ENCODE measurements at regions not wholly inside any gene's neighbourhood (a gene's known extent, or its start where the extent isn't known, plus 50 kb on each side); places are given as distances from the start of the nearest gene placed in this dataset.
"Not testable (repeated sequence)": the region's sequence is repeated elsewhere in the genome, so short reads cannot be mapped to it uniquely, and the experiment has no call there.

DNA sequence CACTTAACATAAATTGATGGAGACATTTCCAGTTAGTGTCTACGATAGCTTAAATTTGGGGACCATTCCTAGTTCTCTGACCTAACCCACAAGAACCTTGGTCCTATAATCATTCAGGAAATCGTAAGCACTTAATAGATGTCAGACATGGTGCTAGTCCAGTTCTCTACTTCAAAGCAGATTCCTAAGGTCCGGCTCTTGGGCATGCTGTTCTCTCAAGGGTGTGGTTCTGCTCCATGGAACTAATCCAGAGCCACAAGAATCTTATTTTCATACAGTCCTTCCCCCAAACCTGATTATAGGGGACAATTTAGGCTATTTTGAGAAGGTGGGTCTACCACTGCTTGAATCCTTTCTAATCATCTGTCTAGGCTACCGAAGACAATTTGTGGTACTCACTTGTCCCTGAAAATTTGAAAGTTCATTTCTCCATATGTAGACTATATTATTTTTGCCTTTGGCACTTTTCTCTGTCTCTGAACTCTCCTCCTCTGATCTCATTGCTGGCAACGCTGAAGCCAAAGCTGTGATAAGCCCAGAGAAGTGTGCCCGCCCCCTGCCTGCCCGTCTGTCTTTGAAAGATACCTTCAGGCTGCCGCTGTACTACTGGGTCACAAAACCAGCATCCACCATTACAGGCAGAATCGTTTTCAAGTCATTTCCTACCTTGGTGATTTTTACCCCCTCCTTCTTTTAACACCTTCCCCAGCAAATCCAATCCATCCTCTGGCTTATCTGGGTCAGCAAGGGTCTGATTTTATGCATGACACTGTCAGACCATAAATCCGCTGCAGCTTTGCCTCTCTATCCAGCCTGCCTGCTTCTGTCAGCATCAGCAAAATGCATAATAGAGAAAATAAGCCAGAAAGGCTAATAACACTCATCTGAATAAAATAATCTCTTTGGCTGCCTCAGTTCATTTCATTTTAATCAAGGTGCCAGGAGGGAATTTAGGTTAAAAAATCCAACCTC lies 132.8 kb downstream of the SRGAP2 start:
- TF ChIP-seq, protein P1, sequence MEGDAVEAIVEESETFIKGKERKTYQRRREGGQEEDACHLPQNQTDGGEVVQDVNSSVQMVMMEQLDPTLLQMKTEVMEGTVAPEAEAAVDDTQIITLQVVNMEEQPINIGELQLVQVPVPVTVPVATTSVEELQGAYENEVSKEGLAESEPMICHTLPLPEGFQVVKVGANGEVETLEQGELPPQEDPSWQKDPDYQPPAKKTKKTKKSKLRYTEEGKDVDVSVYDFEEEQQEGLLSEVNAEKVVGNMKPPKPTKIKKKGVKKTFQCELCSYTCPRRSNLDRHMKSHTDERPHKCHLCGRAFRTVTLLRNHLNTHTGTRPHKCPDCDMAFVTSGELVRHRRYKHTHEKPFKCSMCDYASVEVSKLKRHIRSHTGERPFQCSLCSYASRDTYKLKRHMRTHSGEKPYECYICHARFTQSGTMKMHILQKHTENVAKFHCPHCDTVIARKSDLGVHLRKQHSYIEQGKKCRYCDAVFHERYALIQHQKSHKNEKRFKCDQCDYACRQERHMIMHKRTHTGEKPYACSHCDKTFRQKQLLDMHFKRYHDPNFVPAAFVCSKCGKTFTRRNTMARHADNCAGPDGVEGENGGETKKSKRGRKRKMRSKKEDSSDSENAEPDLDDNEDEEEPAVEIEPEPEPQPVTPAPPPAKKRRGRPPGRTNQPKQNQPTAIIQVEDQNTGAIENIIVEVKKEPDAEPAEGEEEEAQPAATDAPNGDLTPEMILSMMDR (IDR thresholded peaks at IDR 0.05), result not testable (repeated sequence)
- not testable (repeated sequence) for TF ChIP-seq CHD2 (IDR thresholded peaks at IDR 0.05; ENCODE audit: low read length, partially characterized antibody); BHLHE40 (IDR thresholded peaks at IDR 0.05; ENCODE audit: low read depth, low read length); MYC (IDR thresholded peaks at IDR 0.05; ENCODE audit: borderline replicate concordance, low read length); SREBF2 (IDR thresholded peaks at IDR 0.05); EHF (CRISPR knock-in tag; IDR thresholded peaks at IDR 0.05)
